Gastroesophageal sphincter (tissue), 4 donors: ENCODE measurements at regions not wholly inside any gene's neighbourhood (a gene's known extent, or its start where the extent isn't known, plus 50 kb on each side); places are given as distances from the start of the nearest gene placed in this dataset.

ENCODE experiments used
- ATAC-seq: fragments of 150-250 bp; one replicate; pipeline ENCODE4 v1.9.1; 2016; ENCODE audit warnings: mild to moderate bottlenecking, moderate library complexity
- H3K27ac ChIP-seq, 4 donors: fragments of 200-600 bp; sonication (generic) in 3 of 4; 1 replicate in 3 of 4; 2 replicates in 1 of 4; pipeline ENCODE4 v1.5.1; 2016 to 2019
- H3K27me3 ChIP-seq: fragments of 200-600 bp; sonication (generic); one replicate; pipeline ENCODE4 v1.5.1; 2019
- H3K36me3 ChIP-seq, 2 donors: fragments of 200-600 bp; sonication (generic); one replicate each; pipeline ENCODE4 v1.5.1; 2019; ENCODE audit warnings: control low read depth in 1 of 2
- H3K4me1 ChIP-seq, 3 donors: fragments of 200-600 bp; sonication (generic); 1 replicate in 2 of 3; 2 replicates in 1 of 3; pipeline ENCODE4 v1.5.1; 2016 to 2019; ENCODE audit warnings: control low read depth in 2 of 3
- H3K4me3 ChIP-seq, 2 donors: fragments of 200-600 bp; sonication (generic); one replicate each; pipeline ENCODE4 v1.5.1; 2019; ENCODE audit warnings: mild to moderate bottlenecking in 1 of 2, moderate library complexity in 1 of 2
- H3K9me3 ChIP-seq, 3 donors: fragments of 200-600 bp; sonication (generic); one replicate each; pipeline ENCODE4 v1.5.1; 2017 to 2019; ENCODE audit warnings: control low read depth in 2 of 3
- CTCF ChIP-seq, 4 experiments: fragments of 200-600 bp in 2 of 4; fragments of 450-650 bp in 2 of 4; sonication (generic) in 1 of 4; IDR thresholded peaks; one replicate each; pipeline ENCODE4 v1.5.1; 2017 to 2019; ENCODE audit warnings: antibody characterized with exemption in 4 of 4, mild to moderate bottlenecking in 2 of 4, moderate library complexity in 2 of 4
- EP300 ChIP-seq: sonication (generic); formaldehyde crosslinking; IDR thresholded peaks from one replicate; pipeline ENCODE4 v1.6.1; 2017; ENCODE audit warnings: antibody characterized with exemption, mild to moderate bottlenecking
- POLR2A ChIP-seq, 2 donors: fragments of 450-650 bp; IDR thresholded peaks; one replicate each; pipeline ENCODE4 v1.6.1; 2017; ENCODE audit warnings: antibody characterized with exemption in 2 of 2, mild to moderate bottlenecking in 2 of 2, moderate library complexity in 1 of 2
- POLR2AphosphoS5 ChIP-seq: sonication (generic); formaldehyde crosslinking; IDR thresholded peaks from one replicate; pipeline ENCODE4 v1.6.1; 2017; ENCODE audit warnings: antibody characterized with exemption
- WGBS, 2 donors: methylation state at CpG; one replicate each; pipeline ENCODE4 v1.1.5; 2018; ENCODE audit warnings: low coverage in 1 of 2; 5-methylcytosine and 5-hydroxymethylcytosine counted together

- ATAC-seq: no peak
- Histone ChIP-seq H3K27me3 (no peaks in the 10 kb centered on the region), H3K4me1 (no peaks in the 10 kb centered on the region), H3K9me3 (no peaks in the 10 kb centered on the region), H3K27ac (no peak overlapping the region), H3K36me3 (no peaks in the 10 kb centered on the region), H3K4me3 (no peak overlapping the region)
- TF ChIP-seq POLR2A (IDR thresholded peaks at IDR 0.05): no peak
- TF ChIP-seq CTCF (IDR thresholded peaks at IDR 0.05): no peak
- no peak for TF ChIP-seq EP300
- no peak for TF ChIP-seq POLR2AphosphoS5
- WGBS, 2 donors: 54 to 64% methylated on average over 5 of the region's 5 CpGs
Measured at GRCh38 chr13:50156561-50157127, 141.4 kb downstream of the KCNRG start.

- no peak for TF ChIP-seq POLR2AphosphoS5
- no peak for TF ChIP-seq EP300
- no peak for TF ChIP-seq POLR2A (IDR thresholded peaks at IDR 0.05)
- no peak for TF ChIP-seq CTCF (IDR thresholded peaks at IDR 0.05)
- Histone ChIP-seq H3K4me1 (no peaks in the 10 kb centered on the region), H3K36me3 (no peaks in the 10 kb centered on the region), H3K27me3 (no peaks in the 10 kb centered on the region), H3K4me3 (no peak overlapping the region), H3K27ac (no peak overlapping the region), H3K9me3 (no peaks in the 10 kb centered on the region)
- 79 to 100% methylated on average over 3 to 4 of the region's 4 CpGs for WGBS, 2 donors
- ATAC-seq: no peak
Measured at GRCh38 chr13:50158385-50159165, 143.3 kb downstream of the KCNRG start.

GRCh38 chr13:50159607-50160006 lies 144.4 kb downstream of the KCNRG start:
- 14 to 75% methylated on average over 1 of the region's 1 CpG for WGBS, 2 donors
- Histone ChIP-seq H3K4me3 (no peak overlapping the region), H3K4me1 (no peaks in the 10 kb centered on the region), H3K27ac (no peak overlapping the region), H3K9me3 (no peaks in the 10 kb centered on the region), H3K27me3 (no peaks in the 10 kb centered on the region), H3K36me3 (no peaks in the 10 kb centered on the region)
- ATAC-seq: no peak
- TF ChIP-seq POLR2AphosphoS5: no peak
- TF ChIP-seq CTCF (IDR thresholded peaks at IDR 0.05): no peak
- no peak for TF ChIP-seq EP300
- TF ChIP-seq POLR2A (IDR thresholded peaks at IDR 0.05): no peak

DNA sequence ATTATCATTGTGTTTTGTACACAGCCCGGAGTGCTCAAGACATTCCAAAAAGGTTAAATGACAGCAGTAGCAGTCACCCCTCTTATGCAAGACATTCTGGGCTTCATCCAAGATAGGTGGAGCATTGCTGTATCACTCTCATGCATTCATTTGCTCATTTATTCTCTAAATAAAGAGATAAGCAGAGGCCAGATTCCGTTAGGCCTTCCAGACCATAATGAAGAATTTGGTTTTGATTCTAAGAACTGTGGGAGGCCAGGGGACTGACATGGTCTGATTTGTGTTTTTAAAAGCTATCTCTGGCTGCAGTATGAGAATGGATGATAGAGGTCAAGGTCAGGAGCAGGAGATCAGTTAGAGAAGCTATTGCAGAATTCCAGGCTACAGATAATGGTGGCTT lies 145.8 kb downstream of the KCNRG start:
- ATAC-seq: no peak
- WGBS, 2 donors: 43 to 50% methylated on average over 1 to 2 of the region's 2 CpGs
- TF ChIP-seq CTCF (IDR thresholded peaks at IDR 0.05) (no peak), POLR2A (IDR thresholded peaks at IDR 0.05) (no peak), EP300 (no peak), POLR2AphosphoS5 (no peak)

GRCh38 chr13:50162001-50162400 lies 146.8 kb downstream of the KCNRG start:
- WGBS, 2 donors: 81 to 90% methylated on average over 1 to 4 of the region's 4 CpGs
- no peak overlapping the region for H3K4me3 ChIP-seq
- H3K36me3 ChIP-seq: no peaks in the 10 kb centered on the region
- H3K27ac ChIP-seq: no peak overlapping the region
- H3K27me3 ChIP-seq: no peaks in the 10 kb centered on the region
- TF ChIP-seq CTCF (IDR thresholded peaks at IDR 0.05) (no peak), EP300 (no peak), POLR2A (IDR thresholded peaks at IDR 0.05) (no peak), POLR2AphosphoS5 (no peak)
- no peak for ATAC-seq
- no peaks in the 10 kb centered on the region for H3K4me1 ChIP-seq
- H3K9me3 ChIP-seq: no peaks in the 10 kb centered on the region

More for the DNA sequence above, 145.8 kb downstream of the KCNRG start:
- no peaks in the 10 kb centered on the region for H3K4me1 ChIP-seq
- no peak overlapping the region for H3K27ac ChIP-seq
- H3K27me3 ChIP-seq: no peaks in the 10 kb centered on the region
- no peaks in the 10 kb centered on the region for H3K9me3 ChIP-seq
- no peaks in the 10 kb centered on the region for H3K36me3 ChIP-seq
- H3K4me3 ChIP-seq: no peak overlapping the region
